ENCODE measurements at regions not wholly inside any gene's neighbourhood (a gene's known extent, or its start where the extent isn't known, plus 50 kb on each side); places are given as distances from the start of the nearest gene placed in this dataset.

DNA sequence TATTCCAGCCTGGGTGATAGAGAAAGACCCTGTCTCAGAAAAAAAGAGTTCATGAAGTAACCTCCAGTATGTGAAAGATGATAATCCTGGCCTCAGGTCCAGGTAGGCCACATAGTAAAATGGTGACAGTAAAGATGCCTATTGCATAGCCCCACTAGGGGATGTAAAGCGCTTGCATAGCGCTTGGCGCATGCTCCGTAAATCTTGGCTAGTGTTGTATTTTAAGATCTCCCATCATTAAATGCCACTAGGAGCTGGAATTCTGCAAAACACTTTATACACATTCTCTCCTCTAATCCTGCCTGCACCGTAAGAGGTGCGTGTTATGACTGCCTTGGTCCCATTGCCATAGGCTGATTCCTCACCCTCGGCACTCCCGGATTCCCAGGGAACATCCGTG lies 153.6 kb downstream of the TFCP2L1 start:
- peaks cover 0 to 5% of the 10 kb centered on the region in 2 experiments; a peak in 3 of 4 replicates for H3K4me1 ChIP-seq (ENCODE audit: control insufficient read depth in 1 of 2, insufficient read depth in 2 of 2, low read length in 2 of 2)
- H4K20me1 ChIP-seq (ENCODE audit: insufficient read depth) = no peaks in the 10 kb centered on the region
- no peak for ATAC-seq
- H2AFZ ChIP-seq (ENCODE audit: low read depth, low read length, poor library complexity, severe bottlenecking) = no peak overlapping the region
- RAD21 ChIA-PET (ENCODE audit: low non-redundant PET in 1 of 2, low total read pairs in 2 of 2, uncharacterized antibody in 2 of 2, unreplicated experiment in 2 of 2) = no interaction called here
- no TSS peak for BruUV-seq (replicated peaks)
- no peaks in the 10 kb centered on the region for H3K9me2 ChIP-seq (ENCODE audit: insufficient read depth)
- TF ChIP-seq RAD21 (IDR thresholded peaks at IDR 0.05; ENCODE audit: low read depth) (no peak), SIN3A (IDR thresholded peaks at IDR 0.05; ENCODE audit: low read depth) (no peak), JUND (IDR thresholded peaks at IDR 0.05) (no peak), FOSL1 (IDR thresholded peaks at IDR 0.05; ENCODE audit: low read depth) (no peak), ZFX (IDR thresholded peaks at IDR 0.05) (no peak), EZH2phosphoT487 (IDR thresholded peaks at IDR 0.05; ENCODE audit: borderline replicate concordance) (no peak), CEBPB (IDR thresholded peaks at IDR 0.05; ENCODE audit: low read depth) (no peak), TCF7L2 (IDR thresholded peaks at IDR 0.05; ENCODE audit: borderline replicate concordance, extremely low read depth, insufficient read depth, insufficient read length) (no peak)
- TF ChIP-seq, protein P1, sequence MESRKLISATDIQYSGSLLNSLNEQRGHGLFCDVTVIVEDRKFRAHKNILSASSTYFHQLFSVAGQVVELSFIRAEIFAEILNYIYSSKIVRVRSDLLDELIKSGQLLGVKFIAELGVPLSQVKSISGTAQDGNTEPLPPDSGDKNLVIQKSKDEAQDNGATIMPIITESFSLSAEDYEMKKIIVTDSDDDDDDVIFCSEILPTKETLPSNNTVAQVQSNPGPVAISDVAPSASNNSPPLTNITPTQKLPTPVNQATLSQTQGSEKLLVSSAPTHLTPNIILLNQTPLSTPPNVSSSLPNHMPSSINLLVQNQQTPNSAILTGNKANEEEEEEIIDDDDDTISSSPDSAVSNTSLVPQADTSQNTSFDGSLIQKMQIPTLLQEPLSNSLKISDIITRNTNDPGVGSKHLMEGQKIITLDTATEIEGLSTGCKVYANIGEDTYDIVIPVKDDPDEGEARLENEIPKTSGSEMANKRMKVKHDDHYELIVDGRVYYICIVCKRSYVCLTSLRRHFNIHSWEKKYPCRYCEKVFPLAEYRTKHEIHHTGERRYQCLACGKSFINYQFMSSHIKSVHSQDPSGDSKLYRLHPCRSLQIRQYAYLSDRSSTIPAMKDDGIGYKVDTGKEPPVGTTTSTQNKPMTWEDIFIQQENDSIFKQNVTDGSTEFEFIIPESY (IDR thresholded peaks at IDR 0.05; ENCODE audit: extremely low read depth, insufficient replicate concordance, low read length) = no peak
- CTCF ChIA-PET = interaction anchor here (0.7 kb wide), 1 partner anchor 229 kb away, joined by 3 read pairs; no protein-coding TSS in a partner anchor
- H3K9me3 ChIP-seq (ENCODE audit: control insufficient read depth in 1 of 2, insufficient read depth in 1 of 2, low read depth in 1 of 2, low read length in 2 of 2) = no peaks in the 10 kb centered on the region
- intact Hi-C loops (cut with micrococcal nuclease) = no loop called here
- no peak overlapping the region for H3K4me2 ChIP-seq (ENCODE audit: low read length)
- POLR2A ChIA-PET = no interaction called here
- no peak overlapping the region for H3K4me3 ChIP-seq (replicated peaks in 1 of 2; ENCODE audit: low read depth in 1 of 2, low read length in 2 of 2)
- H3K27ac ChIP-seq (ENCODE audit: low read depth, low read length) = no peak overlapping the region
- DNase-seq (ENCODE audit: low read depth, low spot score) = no peak
- no peaks in the 10 kb centered on the region for H3K79me2 ChIP-seq (ENCODE audit: insufficient read depth, low read length)
- H3K9ac ChIP-seq (ENCODE audit: low read length) = no peak overlapping the region
- no peaks in the 10 kb centered on the region for H3K27me3 ChIP-seq (ENCODE audit: insufficient read depth, low read length)
- no peaks in the 10 kb centered on the region for H3K36me3 ChIP-seq (ENCODE audit: control insufficient read depth in 1 of 2, insufficient read depth in 2 of 2, low read length in 2 of 2)
